Ishikawa (cell line): ENCODE measurements at regions not wholly inside any gene's neighbourhood (a gene's known extent, or its start where the extent isn't known, plus 50 kb on each side); places are given as distances from the start of the nearest gene placed in this dataset.

Source experiments
- CREB1 ChIP-seq: IDR thresholded peaks from 2 replicates; pipeline ENCODE4 v1.6.1; 2012; ENCODE audit warnings: low read depth
- EP300 ChIP-seq: IDR thresholded peaks from 2 replicates; pipeline ENCODE4 v1.6.1; 2012; ENCODE audit warnings: borderline replicate concordance
- RAD21 ChIP-seq: IDR thresholded peaks from 2 replicates; pipeline ENCODE4 v1.6.1; 2012; ENCODE audit warnings: low read depth
- REST ChIP-seq: IDR thresholded peaks from 2 replicates; pipeline ENCODE4 v1.6.1; 2012; ENCODE audit warnings: low read depth, mild to moderate bottlenecking
- TEAD4 ChIP-seq: IDR thresholded peaks from 2 replicates; pipeline ENCODE4 v1.6.1; 2012
- USF1 ChIP-seq: IDR thresholded peaks from 2 replicates; pipeline ENCODE4 v1.6.1; 2012
- YY1 ChIP-seq: IDR thresholded peaks from 2 replicates; pipeline ENCODE4 v1.6.1; 2012; ENCODE audit warnings: low read depth
- ZBTB7A ChIP-seq: IDR thresholded peaks from 2 replicates; pipeline ENCODE4 v1.6.1; 2012; ENCODE audit warnings: low read depth

- TF ChIP-seq CREB1 (no peak), ZBTB7A (no peak), USF1 (no peak), RAD21 (no peak), TEAD4 (no peak), YY1 (no peak), EP300 (no peak), REST (no peak)
These were observed 86.1 kb upstream of the BDNF start for GRCh38 chr11:27786331-27786730.
